Gastrocnemius medialis (tissue), 4 donors: ENCODE measurements at regions not wholly inside any gene's neighbourhood (a gene's known extent, or its start where the extent isn't known, plus 50 kb on each side); places are given as distances from the start of the nearest gene placed in this dataset.

Experiments
- ATAC-seq, 2 donors: fragments of 150-250 bp; one replicate each; pipeline ENCODE4 v1.9.1; 2016
- DNase-seq, 2 donors: peaks; one replicate each; pipeline ENCODE4 v3.0.0-alpha.2; 2019
- H3K27ac ChIP-seq, 4 donors: fragments of 200-600 bp; sonication (generic); 1 replicate in 1 of 4; 2 replicates in 3 of 4; pipeline ENCODE4 v1.5.1; 2016 to 2018; ENCODE audit warnings: mild to moderate bottlenecking in 2 of 4, moderate library complexity in 1 of 4
- H3K27me3 ChIP-seq, 3 donors: fragments of 200-600 bp; sonication (generic) in 2 of 3; 1 replicate in 1 of 3; 2 replicates in 2 of 3; pipeline versions ENCODE4 v1.5.1 to v1.6.0; 2016 to 2019; ENCODE audit warnings: mild to moderate bottlenecking in 1 of 3, moderate library complexity in 1 of 3
- H3K36me3 ChIP-seq, 2 donors: fragments of 200-600 bp; sonication (generic) in 1 of 2; one replicate each; pipeline ENCODE4 v1.5.1; 2017 to 2018
- H3K4me1 ChIP-seq, 2 donors: fragments of 200-600 bp; sonication (generic) in 1 of 2; one replicate each; pipeline ENCODE4 v1.5.1; 2016 to 2017; ENCODE audit warnings: mild to moderate bottlenecking in 2 of 2
- H3K4me3 ChIP-seq, 4 donors: fragments of 200-600 bp; sonication (generic) in 3 of 4; 1 replicate in 1 of 4; 2 replicates in 3 of 4; pipeline ENCODE4 v1.5.1; 2016 to 2019; ENCODE audit warnings: mild to moderate bottlenecking in 2 of 4
- H3K9me3 ChIP-seq, 3 donors: fragments of 200-600 bp; sonication (generic) in 2 of 3; 1 replicate in 1 of 3; 2 replicates in 2 of 3; pipeline ENCODE4 v1.5.1; 2016 to 2019
- POLR2A ChIP-seq, 2 donors: fragments of 450-650 bp; IDR thresholded peaks; one replicate each; pipeline ENCODE4 v1.6.1; 2017; ENCODE audit warnings: antibody characterized with exemption in 2 of 2, mild to moderate bottlenecking in 2 of 2, moderate library complexity in 2 of 2
- in situ Hi-C, 4 donors: fragments of 200-750 bp; cut with MboI; loops; one replicate each; pipeline versions ENCODE4 v1.15.0 to v1.8.0; 2017; ENCODE audit warnings: low sequenced_read_pairs in 4 of 4
- intact Hi-C: fragments of 100-400 bp; cut with DNase I; formaldehyde crosslinking; loops from one replicate; pipeline ENCODE4 v1.15.1; 2023; ENCODE audit warnings: low total_unique reads
- TF ChIP-seq, protein P1 (sequence below), 5 experiments: fragments of 450-650 bp in 3 of 5; fragments of 200-600 bp in 2 of 5; sonication (generic) in 2 of 5; IDR thresholded peaks in 4 of 5; conservative IDR thresholded peaks in 1 of 5; 1 replicate in 4 of 5; 2 replicates in 1 of 5; pipeline ENCODE4 v1.5.1; 2016 to 2019; ENCODE audit warnings: antibody characterized with exemption in 5 of 5, mild to moderate bottlenecking in 3 of 5, moderate library complexity in 3 of 5

DNA sequence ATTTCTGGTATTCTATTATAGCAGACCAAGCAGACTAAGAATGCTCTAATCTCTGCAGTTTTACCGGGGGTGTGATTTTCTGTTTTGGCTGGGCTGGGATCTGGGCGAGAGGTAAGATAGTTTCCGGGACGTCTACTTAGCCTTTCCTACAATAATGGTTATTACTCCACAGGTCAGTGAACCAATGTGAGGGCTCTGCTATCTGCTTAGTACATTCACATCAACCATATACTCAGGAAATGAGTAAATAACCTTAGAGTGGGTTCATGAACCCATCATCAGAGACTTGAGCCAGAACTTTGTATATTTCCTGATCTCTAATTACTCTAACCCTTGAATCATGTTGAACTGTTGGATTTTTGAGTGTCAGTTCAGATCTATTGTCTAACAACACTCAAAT lies 90.1 kb upstream of the NOL4 start:
- intact Hi-C loops (no loop called here), in situ Hi-C loops (no loop called here)
- Histone ChIP-seq H3K36me3 (no peaks in the 10 kb centered on the region), H3K27me3 (no peaks in the 10 kb centered on the region), H3K4me3 (no peak overlapping the region), H3K4me1 (no peaks in the 10 kb centered on the region), H3K27ac (no peak overlapping the region), H3K9me3 (no peaks in the 10 kb centered on the region)
- ATAC-seq (no peak), DNase-seq (no peak)
- TF ChIP-seq POLR2A (IDR thresholded peaks at IDR 0.05) = no peak
- TF ChIP-seq, protein P1, sequence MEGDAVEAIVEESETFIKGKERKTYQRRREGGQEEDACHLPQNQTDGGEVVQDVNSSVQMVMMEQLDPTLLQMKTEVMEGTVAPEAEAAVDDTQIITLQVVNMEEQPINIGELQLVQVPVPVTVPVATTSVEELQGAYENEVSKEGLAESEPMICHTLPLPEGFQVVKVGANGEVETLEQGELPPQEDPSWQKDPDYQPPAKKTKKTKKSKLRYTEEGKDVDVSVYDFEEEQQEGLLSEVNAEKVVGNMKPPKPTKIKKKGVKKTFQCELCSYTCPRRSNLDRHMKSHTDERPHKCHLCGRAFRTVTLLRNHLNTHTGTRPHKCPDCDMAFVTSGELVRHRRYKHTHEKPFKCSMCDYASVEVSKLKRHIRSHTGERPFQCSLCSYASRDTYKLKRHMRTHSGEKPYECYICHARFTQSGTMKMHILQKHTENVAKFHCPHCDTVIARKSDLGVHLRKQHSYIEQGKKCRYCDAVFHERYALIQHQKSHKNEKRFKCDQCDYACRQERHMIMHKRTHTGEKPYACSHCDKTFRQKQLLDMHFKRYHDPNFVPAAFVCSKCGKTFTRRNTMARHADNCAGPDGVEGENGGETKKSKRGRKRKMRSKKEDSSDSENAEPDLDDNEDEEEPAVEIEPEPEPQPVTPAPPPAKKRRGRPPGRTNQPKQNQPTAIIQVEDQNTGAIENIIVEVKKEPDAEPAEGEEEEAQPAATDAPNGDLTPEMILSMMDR (IDR thresholded peaks at IDR 0.05 in 4 of 5, conservative IDR thresholded peaks at IDR 0.05 in 1 of 5) = no peak

DNA sequence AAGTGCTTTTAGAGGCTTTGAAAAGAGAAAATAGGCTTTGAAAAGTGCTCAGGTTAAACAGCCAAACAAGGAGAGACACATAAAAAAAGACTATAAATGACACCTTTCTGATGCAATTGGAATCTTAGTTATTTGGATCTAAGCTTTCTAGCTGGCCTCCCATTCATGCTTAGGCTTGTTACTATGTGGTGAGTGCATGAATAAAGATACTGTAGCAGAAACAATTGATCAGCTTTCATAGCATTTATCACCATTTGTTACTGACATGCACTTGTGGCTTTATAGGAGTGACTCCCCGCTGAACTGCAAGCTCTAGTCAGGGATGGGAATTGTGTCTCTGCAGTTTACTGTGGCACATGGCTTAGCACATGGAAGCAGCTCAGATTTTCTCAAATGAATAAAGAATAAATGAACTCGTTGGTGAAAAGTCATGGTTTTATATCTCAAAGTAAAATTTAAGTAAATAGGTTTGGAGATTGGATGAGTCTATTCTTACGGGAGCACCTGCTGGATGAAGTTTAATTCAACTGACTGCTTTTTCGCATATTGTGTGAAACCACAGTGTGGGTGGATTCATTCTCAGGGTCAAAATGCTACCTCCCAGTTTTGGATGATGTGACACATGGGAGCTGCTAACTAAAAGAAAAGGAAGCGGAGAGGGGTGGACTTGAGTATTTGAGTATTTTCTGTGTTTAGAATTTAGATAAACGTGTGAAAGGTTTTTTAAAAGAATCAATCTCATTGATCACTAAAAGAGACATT lies 91.1 kb upstream of the NOL4 start:
- in situ Hi-C loops (no loop called here), intact Hi-C loops (no loop called here)
- TF ChIP-seq POLR2A (IDR thresholded peaks at IDR 0.05) = no peak
- TF ChIP-seq, protein P1 (IDR thresholded peaks at IDR 0.05 in 4 of 5, conservative IDR thresholded peaks at IDR 0.05 in 1 of 5) = no peak
- Histone ChIP-seq H3K9me3 (no peaks in the 10 kb centered on the region), H3K27ac (no peak overlapping the region), H3K36me3 (no peaks in the 10 kb centered on the region), H3K4me1 (no peaks in the 10 kb centered on the region), H3K4me3 (no peak overlapping the region), H3K27me3 (no peaks in the 10 kb centered on the region)
- DNase-seq = no peak
- ATAC-seq = no peak

DNA sequence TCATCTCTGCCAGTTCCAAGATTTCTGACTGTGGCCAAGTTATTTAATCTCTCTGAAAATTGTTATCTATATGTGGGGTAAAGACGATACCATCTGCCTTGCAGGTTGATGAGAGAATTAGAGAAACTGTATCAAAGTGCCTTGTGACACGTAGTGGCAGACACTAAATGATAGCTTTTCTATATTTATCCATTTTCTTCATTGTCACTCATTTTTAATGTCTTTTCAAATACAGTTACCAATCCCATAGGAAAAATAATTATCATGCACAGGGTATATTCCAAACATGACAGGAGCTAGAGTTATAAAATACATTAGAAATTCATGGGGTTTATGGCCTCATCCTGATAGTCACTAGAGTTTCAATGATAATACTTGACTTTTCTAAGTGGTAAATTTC lies 95.6 kb upstream of the NOL4 start:
- in situ Hi-C loops = loop anchor here in 1 of 4 donors (10.0 kb wide), 1 partner anchor 195 kb away; no protein-coding TSS in a partner anchor
- no peaks in the 10 kb centered on the region for H3K36me3 ChIP-seq

DNA sequence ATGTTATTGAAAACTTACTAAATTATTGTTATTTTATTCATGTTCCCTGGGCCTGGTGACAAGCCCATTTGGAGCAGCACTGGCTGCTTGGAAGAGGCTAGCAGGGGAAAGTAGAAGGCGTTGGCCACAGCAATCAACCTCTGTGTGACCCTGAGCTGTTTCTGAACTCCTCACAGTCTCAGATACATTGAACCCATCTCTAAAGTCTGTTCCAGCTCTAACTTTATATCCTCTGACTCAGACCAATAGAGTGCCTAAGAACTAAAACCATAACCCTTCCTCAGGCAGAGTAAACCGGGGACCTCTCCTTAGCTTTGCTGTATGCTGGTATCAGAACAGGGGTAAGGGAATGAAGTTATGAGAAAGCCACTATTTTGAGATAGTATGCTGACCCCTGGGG lies 96.4 kb upstream of the NOL4 start:
- H3K4me3 ChIP-seq = no peak overlapping the region
- ATAC-seq (no peak), DNase-seq (no peak)
- H3K4me1 ChIP-seq = no peaks in the 10 kb centered on the region
- no peaks in the 10 kb centered on the region for H3K36me3 ChIP-seq
- no peaks in the 10 kb centered on the region for H3K27me3 ChIP-seq
- H3K27ac ChIP-seq = no peak overlapping the region
- no peak for TF ChIP-seq POLR2A (IDR thresholded peaks at IDR 0.05)
- TF ChIP-seq, protein P1 (IDR thresholded peaks at IDR 0.05 in 4 of 5, conservative IDR thresholded peaks at IDR 0.05 in 1 of 5) = no peak
- H3K9me3 ChIP-seq = no peaks in the 10 kb centered on the region
- intact Hi-C loops (no loop called here), in situ Hi-C loops (loop anchor here in 1 of 4 donors (10.0 kb wide), 1 partner anchor 196 kb away; no protein-coding TSS in a partner anchor)

More for the DNA sequence above, 95.6 kb upstream of the NOL4 start:
- DNase-seq = no peak
- no peak for TF ChIP-seq POLR2A (IDR thresholded peaks at IDR 0.05)
- TF ChIP-seq, protein P1 (IDR thresholded peaks at IDR 0.05 in 4 of 5, conservative IDR thresholded peaks at IDR 0.05 in 1 of 5) = no peak
- no peaks in the 10 kb centered on the region for H3K27me3 ChIP-seq
- H3K27ac ChIP-seq = no peak overlapping the region
- no peaks in the 10 kb centered on the region for H3K9me3 ChIP-seq
- no peaks in the 10 kb centered on the region for H3K4me1 ChIP-seq
- H3K4me3 ChIP-seq = no peak overlapping the region
- intact Hi-C loops = no loop called here
- no peak for ATAC-seq
